HepG2 (cell line): ENCODE measurements at regions not wholly inside any gene's neighbourhood (a gene's known extent, or its start where the extent isn't known, plus 50 kb on each side); places are given as distances from the start of the nearest gene placed in this dataset.

Experiments
- CTCF ChIP-seq: sonication (generic); formaldehyde crosslinking; IDR thresholded peaks from 2 replicates; pipeline ENCODE4 v1.5.0; 2020; ENCODE audit warnings: mild to moderate bottlenecking, missing genetic modification reagents, moderate library complexity
- EZH2 ChIP-seq: conservative IDR thresholded peaks from 2 replicates; pipeline ENCODE4 v1.6.1; 2012; ENCODE audit warnings: mild to moderate bottlenecking, low read depth, low read length, moderate library complexity
- GABPB1 ChIP-seq: IDR thresholded peaks from 2 replicates; pipeline ENCODE4 v1.6.1; 2016; ENCODE audit warnings: mild to moderate bottlenecking, missing genetic modification reagents, moderate library complexity, missing compliant biosample characterization
- PBX2 ChIP-seq: IDR thresholded peaks from 2 replicates; pipeline ENCODE4 v1.6.1; 2016; ENCODE audit warnings: control low read depth
- SMC3 ChIP-seq: IDR thresholded peaks from 2 replicates; pipeline ENCODE4 v1.6.1; 2011; ENCODE audit warnings: low read length, improper control_type of control experiment
- YY1 ChIP-seq: IDR thresholded peaks from 2 replicates; pipeline ENCODE4 v1.6.1; 2011; ENCODE audit warnings: low read length, low read depth, moderate library complexity, mild to moderate bottlenecking; ENCODE audit not compliant: insufficient read depth, insufficient replicate concordance
- ZXDC ChIP-seq: sonication (generic); formaldehyde crosslinking; IDR thresholded peaks from 2 replicates; pipeline ENCODE4 v1.5.0; 2020; ENCODE audit warnings: mild to moderate bottlenecking, missing genetic modification reagents

- no peak for TF ChIP-seq ZXDC (CRISPR knock-in tag)
- no peak for TF ChIP-seq GABPB1 (CRISPR knock-in tag)
- TF ChIP-seq SMC3 = no peak
- TF ChIP-seq CTCF (CRISPR knock-in tag) = no peak
- TF ChIP-seq YY1 = no peak
- TF ChIP-seq EZH2 = no peak
- TF ChIP-seq PBX2 (CRISPR knock-in tag) = no peak
These were observed 230.1 kb downstream of the ANAPC1 start for GRCh38 chr2:111653913-111654312.
